Fibroblast of lung (primary cell): ENCODE measurements at regions not wholly inside any gene's neighbourhood (a gene's known extent, or its start where the extent isn't known, plus 50 kb on each side); places are given as distances from the start of the nearest gene placed in this dataset.

ENCODE experiments used
- DNase-seq, 2 donors: peaks; one replicate each; pipeline versions ENCODE4 v3.0.0 to v3.0.0-alpha.2; 2010; ENCODE audit warnings: low read depth in 2 of 2
- H2AFZ ChIP-seq: 2 replicates; pipeline ENCODE4 v1.5.1; 2012; ENCODE audit warnings: low read length, control low read depth, inconsistent platforms
- H3K27ac ChIP-seq: 2 replicates; pipeline ENCODE4 v1.5.1; 2011; ENCODE audit warnings: low read length, control low read depth; ENCODE audit not compliant: insufficient read depth
- H3K27me3 ChIP-seq: 2 replicates; pipeline ENCODE4 v1.5.1; 2011; ENCODE audit warnings: mild to moderate bottlenecking, low read length; ENCODE audit not compliant: control insufficient read depth, insufficient read depth
- H3K36me3 ChIP-seq: 2 replicates; pipeline ENCODE4 v1.5.1; 2011; ENCODE audit warnings: low read length; ENCODE audit not compliant: control insufficient read depth, insufficient read depth
- H3K4me1 ChIP-seq: 2 replicates; pipeline ENCODE4 v1.5.1; 2011; ENCODE audit warnings: low read length; ENCODE audit not compliant: control insufficient read depth, insufficient read depth; ENCODE audit errors: extremely low read depth
- H3K4me2 ChIP-seq: 2 replicates; pipeline ENCODE4 v1.5.1; 2011; ENCODE audit warnings: low read length, control low read depth; ENCODE audit not compliant: insufficient read depth; ENCODE audit errors: extremely low read depth
- H3K4me3 ChIP-seq, 4 experiments: fragments of 200-600 bp in 1 of 4; sonication (generic) in 1 of 4; replicated peaks in 1 of 4; 2 replicates each; pipeline ENCODE4 v1.5.1; 2011 to 2016; ENCODE audit warnings: low read length in 4 of 4, low read depth in 3 of 4, mild to moderate bottlenecking in 3 of 4, control low read depth in 2 of 4, inconsistent platforms in 1 of 4, mixed read lengths in 1 of 4; ENCODE audit not compliant: insufficient read depth in 1 of 4; ENCODE audit errors: control extremely low read depth in 1 of 4
- H3K79me2 ChIP-seq: 2 replicates; pipeline ENCODE4 v1.5.1; 2012; ENCODE audit warnings: mild to moderate bottlenecking, low read length, inconsistent platforms; ENCODE audit not compliant: control insufficient read depth, insufficient read depth
- H3K9ac ChIP-seq: 2 replicates; pipeline ENCODE4 v1.5.1; 2011; ENCODE audit warnings: mild to moderate bottlenecking, low read length, control low read depth; ENCODE audit not compliant: insufficient read depth
- H3K9me3 ChIP-seq: 2 replicates; pipeline ENCODE4 v1.5.1; 2012; ENCODE audit warnings: low read depth, low read length; ENCODE audit not compliant: control insufficient read depth, insufficient read depth
- H4K20me1 ChIP-seq: 2 replicates; pipeline ENCODE4 v1.5.1; 2011; ENCODE audit warnings: low read length; ENCODE audit not compliant: control insufficient read depth, insufficient read depth; ENCODE audit errors: extremely low read depth
- EZH2 ChIP-seq: IDR thresholded peaks from 2 replicates; pipeline ENCODE4 v1.5.1; 2012; ENCODE audit warnings: low read length, control low read depth, mild to moderate bottlenecking; ENCODE audit errors: missing control alignments
- TF ChIP-seq, protein P1 (sequence below), 2 donors: IDR thresholded peaks in 1 of 2; conservative IDR thresholded peaks in 1 of 2; 1 replicate in 1 of 2; 2 replicates in 1 of 2; pipeline ENCODE4 v1.5.1; 2011 to 2012; ENCODE audit warnings: low read length in 2 of 2, control low read depth in 1 of 2, inconsistent platforms in 1 of 2, low read depth in 1 of 2, mild to moderate bottlenecking in 1 of 2

DNA sequence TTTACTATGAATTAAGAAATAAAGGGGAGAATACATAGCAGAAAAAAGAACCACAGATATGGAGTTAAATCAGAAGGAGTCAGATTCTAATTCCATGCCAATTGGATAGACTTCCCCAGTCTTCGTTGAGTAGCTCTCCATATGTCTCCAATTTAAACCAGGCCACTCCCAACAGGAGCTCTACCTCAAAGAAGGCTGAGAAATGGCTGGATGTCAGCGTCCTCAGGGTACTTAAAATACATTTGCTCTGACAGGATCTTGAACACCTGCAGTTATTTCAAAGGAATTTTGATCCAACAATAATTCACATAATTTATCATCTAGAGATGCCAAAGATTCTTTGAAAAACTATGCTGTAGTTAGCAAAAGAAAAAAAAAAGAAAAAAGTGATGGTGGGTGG is 133.9 kb upstream of the FBN2 start:
- Histone ChIP-seq H3K4me3 (no peak overlapping the region), H3K79me2 (no peaks in the 10 kb centered on the region), H3K27me3 (no peaks in the 10 kb centered on the region), H2AFZ (no peak overlapping the region), H3K9ac (no peak overlapping the region), H3K27ac (no peak overlapping the region), H3K9me3 (no peaks in the 10 kb centered on the region), H3K36me3 (no peaks in the 10 kb centered on the region), H4K20me1 (no peaks in the 10 kb centered on the region), H3K4me1 (no peaks in the 10 kb centered on the region), H3K4me2 (no peak overlapping the region)
- TF ChIP-seq, protein P1, sequence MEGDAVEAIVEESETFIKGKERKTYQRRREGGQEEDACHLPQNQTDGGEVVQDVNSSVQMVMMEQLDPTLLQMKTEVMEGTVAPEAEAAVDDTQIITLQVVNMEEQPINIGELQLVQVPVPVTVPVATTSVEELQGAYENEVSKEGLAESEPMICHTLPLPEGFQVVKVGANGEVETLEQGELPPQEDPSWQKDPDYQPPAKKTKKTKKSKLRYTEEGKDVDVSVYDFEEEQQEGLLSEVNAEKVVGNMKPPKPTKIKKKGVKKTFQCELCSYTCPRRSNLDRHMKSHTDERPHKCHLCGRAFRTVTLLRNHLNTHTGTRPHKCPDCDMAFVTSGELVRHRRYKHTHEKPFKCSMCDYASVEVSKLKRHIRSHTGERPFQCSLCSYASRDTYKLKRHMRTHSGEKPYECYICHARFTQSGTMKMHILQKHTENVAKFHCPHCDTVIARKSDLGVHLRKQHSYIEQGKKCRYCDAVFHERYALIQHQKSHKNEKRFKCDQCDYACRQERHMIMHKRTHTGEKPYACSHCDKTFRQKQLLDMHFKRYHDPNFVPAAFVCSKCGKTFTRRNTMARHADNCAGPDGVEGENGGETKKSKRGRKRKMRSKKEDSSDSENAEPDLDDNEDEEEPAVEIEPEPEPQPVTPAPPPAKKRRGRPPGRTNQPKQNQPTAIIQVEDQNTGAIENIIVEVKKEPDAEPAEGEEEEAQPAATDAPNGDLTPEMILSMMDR (conservative IDR thresholded peaks at IDR 0.05 in 1 of 2, IDR thresholded peaks at IDR 0.05 in 1 of 2; ENCODE audit: low read depth in 1 of 2, low read length in 2 of 2) = no peak
- no peak for TF ChIP-seq EZH2
- peak in 1 of 2 donors; percentile 9 for DNase-seq

DNA sequence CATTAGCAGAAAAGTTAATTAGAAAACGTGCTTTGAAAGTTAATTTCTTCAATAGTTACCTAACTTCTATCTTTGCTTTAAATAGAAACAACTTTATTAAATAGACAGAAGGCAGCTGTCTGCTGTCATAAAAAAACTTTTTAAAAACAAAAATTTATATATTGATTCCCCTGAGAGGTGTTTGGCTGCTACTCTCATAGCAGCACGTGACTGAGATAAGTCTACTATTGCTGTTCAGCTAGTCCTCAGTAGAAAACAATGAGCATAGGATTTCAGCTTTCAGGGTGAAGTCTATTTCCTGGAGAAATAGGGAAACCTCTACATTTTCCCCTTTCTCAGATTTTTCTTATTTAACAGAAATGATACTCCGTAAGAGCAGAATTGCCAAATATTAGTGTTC is 135.0 kb upstream of the FBN2 start:
- Histone ChIP-seq H3K4me2 (no peak overlapping the region), H3K4me3 (no peak overlapping the region), H4K20me1 (no peaks in the 10 kb centered on the region), H3K4me1 (no peaks in the 10 kb centered on the region), H3K9me3 (no peaks in the 10 kb centered on the region), H3K27ac (no peak overlapping the region), H2AFZ (no peak overlapping the region), H3K27me3 (no peaks in the 10 kb centered on the region), H3K9ac (no peak overlapping the region), H3K36me3 (no peaks in the 10 kb centered on the region), H3K79me2 (no peaks in the 10 kb centered on the region)
- TF ChIP-seq EZH2 = no peak
- TF ChIP-seq, protein P1 (conservative IDR thresholded peaks at IDR 0.05 in 1 of 2, IDR thresholded peaks at IDR 0.05 in 1 of 2; ENCODE audit: low read depth in 1 of 2, low read length in 2 of 2) = no peak
- no peak for DNase-seq

DNA sequence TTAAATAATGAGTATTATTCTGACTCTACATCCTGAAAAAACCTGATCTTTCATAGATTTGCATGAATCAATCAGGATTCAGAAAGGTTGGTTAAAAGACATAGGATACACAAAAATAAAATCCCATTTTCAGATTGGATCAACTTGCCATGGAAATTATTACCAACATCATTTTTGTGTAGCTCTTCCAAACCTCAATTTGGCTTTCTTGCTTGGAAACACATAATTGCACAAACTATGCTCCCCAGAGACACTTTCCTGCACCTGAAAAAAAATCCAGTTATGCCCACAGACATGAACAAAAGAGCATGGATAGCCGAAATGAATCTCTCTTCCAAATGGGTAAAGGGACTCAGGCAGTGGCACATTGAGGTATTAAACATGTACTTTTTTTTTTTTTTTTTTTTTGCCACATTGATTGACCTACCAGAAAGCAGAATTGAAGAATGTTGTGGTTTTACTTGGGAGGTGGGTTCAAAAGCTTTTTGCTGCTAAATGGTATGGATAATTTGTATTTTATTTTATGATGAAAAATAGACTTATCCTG is 135.4 kb upstream of the FBN2 start:
- Histone ChIP-seq H2AFZ (no peak overlapping the region), H3K27ac (no peak overlapping the region), H3K4me2 (no peak overlapping the region), H3K9me3 (no peaks in the 10 kb centered on the region), H3K36me3 (no peaks in the 10 kb centered on the region), H3K79me2 (no peaks in the 10 kb centered on the region), H3K9ac (no peak overlapping the region), H3K27me3 (no peaks in the 10 kb centered on the region), H3K4me1 (no peaks in the 10 kb centered on the region), H4K20me1 (no peaks in the 10 kb centered on the region), H3K4me3 (no peak overlapping the region)
- TF ChIP-seq, protein P1 (conservative IDR thresholded peaks at IDR 0.05 in 1 of 2, IDR thresholded peaks at IDR 0.05 in 1 of 2; ENCODE audit: low read depth in 1 of 2, low read length in 2 of 2) = no peak
- TF ChIP-seq EZH2 = no peak
- DNase-seq = no peak
